C4-2B (cell line): ENCODE measurements at regions not wholly inside any gene's neighbourhood (a gene's known extent, or its start where the extent isn't known, plus 50 kb on each side); places are given as distances from the start of the nearest gene placed in this dataset.

Source experiments
- ZFX ChIP-seq: fragments of 450-650 bp; IDR thresholded peaks from 2 replicates; pipeline ENCODE4 v1.6.1; 2017
- TF ChIP-seq, protein P1 (sequence below): fragments of 450-650 bp; conservative IDR thresholded peaks from 2 replicates; pipeline ENCODE4 v1.5.1; 2017; ENCODE audit warnings: mild to moderate bottlenecking

DNA sequence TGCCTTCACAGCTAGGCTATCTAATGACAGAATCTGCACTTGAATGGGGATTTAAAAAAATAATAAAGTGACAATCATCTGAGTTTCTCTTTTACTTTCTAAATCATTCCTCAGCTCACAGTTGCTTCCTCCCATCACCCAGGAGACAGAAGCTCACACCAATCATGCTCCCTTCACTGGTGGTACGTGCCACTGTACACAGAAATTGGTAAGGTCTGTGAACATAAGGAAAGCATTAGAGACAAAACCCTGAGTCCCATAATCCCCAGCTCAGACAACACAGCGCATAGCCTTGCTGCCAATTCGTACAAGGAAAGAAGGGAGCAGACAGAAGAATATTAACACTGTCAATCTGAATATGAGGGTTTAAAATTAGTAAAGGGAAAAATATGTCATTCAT, 133.1 kb downstream of the IDS start:
- TF ChIP-seq, protein P1, sequence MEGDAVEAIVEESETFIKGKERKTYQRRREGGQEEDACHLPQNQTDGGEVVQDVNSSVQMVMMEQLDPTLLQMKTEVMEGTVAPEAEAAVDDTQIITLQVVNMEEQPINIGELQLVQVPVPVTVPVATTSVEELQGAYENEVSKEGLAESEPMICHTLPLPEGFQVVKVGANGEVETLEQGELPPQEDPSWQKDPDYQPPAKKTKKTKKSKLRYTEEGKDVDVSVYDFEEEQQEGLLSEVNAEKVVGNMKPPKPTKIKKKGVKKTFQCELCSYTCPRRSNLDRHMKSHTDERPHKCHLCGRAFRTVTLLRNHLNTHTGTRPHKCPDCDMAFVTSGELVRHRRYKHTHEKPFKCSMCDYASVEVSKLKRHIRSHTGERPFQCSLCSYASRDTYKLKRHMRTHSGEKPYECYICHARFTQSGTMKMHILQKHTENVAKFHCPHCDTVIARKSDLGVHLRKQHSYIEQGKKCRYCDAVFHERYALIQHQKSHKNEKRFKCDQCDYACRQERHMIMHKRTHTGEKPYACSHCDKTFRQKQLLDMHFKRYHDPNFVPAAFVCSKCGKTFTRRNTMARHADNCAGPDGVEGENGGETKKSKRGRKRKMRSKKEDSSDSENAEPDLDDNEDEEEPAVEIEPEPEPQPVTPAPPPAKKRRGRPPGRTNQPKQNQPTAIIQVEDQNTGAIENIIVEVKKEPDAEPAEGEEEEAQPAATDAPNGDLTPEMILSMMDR: no peak
- TF ChIP-seq ZFX: no peak
